ENCODE measurements at regions not wholly inside any gene's neighbourhood (a gene's known extent, or its start where the extent isn't known, plus 50 kb on each side); places are given as distances from the start of the nearest gene placed in this dataset.
"Not testable (repeated sequence)": the region's sequence is repeated elsewhere in the genome, so short reads cannot be mapped to it uniquely, and the experiment has no call there.

DNA sequence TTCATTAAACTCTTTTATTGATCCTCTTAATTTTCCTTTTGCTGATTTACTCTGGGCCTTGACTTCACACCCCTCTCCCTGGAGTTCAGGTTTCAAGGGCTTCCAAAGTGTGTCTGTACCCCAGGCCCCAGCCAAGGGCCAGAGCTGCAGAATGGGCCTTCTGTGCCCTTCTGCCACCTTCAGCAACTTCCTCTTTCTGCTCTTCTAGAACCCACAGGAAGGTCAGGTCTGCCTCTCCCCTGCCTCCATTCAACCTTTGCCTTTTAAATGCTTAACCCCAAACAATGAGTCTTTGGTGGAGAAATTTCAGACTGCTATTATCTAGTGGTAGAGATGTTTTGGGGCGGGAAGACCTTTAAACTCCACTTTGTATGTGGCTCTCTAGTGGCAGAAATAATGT is 63.1 kb downstream of the TSN start:
- no peak for DNase-seq

DNA sequence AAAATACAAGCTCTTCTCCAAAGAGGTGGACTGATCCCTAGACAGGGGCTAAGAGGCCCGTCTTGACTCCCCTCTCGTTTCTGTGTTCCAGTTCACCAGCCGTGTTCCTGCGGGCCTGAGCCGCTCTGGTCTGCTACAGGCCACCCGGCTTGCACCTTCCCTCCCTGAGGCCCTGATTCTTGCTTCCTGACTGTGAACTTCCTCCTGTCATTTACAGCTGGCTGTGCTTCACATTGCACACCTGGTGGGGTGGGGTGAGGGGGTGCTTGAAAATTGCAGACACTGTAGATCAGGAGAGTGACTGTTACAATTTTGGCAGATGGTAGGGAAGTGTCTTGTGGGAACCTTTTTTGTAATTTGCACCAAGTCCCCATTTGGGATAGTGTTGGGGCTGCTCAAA is 64.4 kb downstream of the TSN start:
- DNase-seq: no peak

- DNase-seq: no peak
Observed at GRCh38 chr2:121821476-121822158, 66.2 kb downstream of the TSN start.

DNA sequence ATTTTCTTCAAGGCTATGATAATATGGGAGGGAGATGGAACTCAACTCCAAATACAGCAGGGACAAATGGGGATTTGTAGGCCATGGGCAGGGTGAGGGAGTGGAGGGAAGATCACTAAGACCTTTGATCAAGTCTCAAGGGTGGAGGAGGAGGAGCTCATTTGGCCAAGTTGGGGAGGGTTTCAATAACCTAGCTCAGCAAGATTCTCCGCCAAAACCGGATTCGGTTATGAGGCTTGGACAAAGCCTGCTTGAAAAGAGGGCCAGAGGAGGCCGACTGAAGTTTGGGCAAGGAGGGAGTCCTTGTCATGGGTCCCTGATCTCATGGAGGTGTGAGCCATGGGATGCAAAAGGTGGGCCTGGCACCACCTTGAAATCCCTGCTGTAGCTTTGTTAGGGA is 68.8 kb downstream of the TSN start:
- no peak for DNase-seq

DNA sequence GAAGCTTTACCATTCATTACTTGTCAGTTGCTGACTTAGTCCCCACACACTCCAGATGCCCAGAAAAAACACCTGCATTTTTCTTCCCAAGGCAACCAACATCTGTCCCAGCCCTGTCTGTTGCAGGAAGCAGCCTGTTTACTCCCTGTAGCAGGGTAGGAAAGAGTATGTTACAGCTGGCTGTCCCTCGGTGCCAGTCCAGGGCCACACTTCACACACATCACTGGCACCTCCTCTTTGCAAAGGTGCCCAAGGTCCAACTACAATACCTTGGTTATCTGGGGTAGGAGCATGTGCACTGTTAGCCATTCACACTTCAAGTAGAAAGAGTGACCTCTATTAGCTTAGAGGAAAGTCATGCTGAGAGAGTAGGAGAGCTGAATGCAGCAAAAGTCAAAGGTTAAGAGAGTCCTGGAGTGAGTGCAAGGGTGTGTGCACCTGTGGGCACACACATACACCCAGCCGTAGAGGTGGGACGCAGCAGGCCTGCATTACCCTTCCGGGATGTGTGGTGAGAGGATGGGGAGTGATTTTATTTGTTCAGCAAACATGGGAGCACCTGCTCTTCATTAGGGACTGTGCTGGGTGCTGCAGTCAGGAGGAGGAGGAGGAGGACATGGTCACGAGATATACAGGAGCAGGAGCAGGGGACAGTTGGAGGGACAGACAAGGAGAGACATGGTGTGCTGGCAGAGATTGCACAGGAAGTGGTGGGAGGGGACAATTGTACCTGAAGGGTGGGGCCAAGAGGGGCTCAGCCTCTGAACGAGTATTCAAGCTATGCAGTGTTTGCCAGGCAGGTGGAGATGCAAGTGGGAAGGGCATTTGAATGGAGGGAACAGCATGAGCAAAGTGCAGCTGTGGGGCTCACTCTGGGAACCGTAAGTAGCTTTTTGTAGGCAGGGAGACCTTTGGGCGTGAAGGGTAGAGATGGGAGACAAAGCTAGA is 69.8 kb downstream of the TSN start:
- no peak for DNase-seq

DNA sequence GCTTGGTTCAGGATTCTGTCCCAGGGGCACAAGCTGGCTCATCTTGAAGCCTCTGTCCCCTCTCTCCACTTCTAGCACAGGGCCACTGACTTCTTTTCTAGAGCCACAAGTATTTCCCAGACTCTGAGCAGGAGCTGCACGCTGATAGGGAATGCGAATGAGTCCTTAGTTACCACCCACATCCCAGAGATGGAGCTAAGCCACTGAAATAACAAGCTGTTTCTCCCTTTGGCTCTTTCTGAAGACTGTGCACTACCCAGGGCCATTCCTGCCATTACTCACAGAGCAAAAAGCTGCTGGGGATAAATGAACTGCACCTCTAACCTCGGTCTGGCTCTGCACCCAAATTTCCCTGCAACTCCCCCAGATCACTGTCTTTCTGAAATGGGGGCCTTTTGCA is 70.6 kb downstream of the TSN start:
- no peak for DNase-seq

DNA sequence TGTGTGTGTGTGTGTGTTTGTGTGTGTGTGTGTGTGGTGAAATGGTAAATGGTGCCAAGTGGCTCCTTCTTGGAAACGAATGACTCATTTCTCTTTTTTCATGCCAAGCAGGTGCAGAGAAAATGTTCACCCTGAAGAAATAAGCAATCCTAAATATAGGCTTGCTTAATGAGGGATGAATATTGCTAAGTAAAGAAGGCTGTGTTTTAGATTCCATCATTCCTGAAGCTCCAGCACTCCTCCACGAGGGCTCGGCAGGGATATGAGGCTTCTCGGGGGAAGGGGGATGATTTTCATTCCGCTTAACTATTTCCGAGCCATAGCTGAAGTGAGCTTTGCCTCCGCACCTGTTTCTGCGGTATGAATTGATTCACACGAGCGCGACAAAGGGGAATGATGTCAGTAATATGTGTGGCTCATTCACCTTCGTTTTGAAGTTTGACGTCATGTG is 72.9 kb downstream of the TSN start:
- no peak for DNase-seq

GRCh38 chr2:121830809-121831208 is 75.4 kb downstream of the TSN start:
- DNase-seq: no peak

GRCh38 chr2:121831841-121832240 is 76.4 kb downstream of the TSN start:
- no peak for DNase-seq

DNA sequence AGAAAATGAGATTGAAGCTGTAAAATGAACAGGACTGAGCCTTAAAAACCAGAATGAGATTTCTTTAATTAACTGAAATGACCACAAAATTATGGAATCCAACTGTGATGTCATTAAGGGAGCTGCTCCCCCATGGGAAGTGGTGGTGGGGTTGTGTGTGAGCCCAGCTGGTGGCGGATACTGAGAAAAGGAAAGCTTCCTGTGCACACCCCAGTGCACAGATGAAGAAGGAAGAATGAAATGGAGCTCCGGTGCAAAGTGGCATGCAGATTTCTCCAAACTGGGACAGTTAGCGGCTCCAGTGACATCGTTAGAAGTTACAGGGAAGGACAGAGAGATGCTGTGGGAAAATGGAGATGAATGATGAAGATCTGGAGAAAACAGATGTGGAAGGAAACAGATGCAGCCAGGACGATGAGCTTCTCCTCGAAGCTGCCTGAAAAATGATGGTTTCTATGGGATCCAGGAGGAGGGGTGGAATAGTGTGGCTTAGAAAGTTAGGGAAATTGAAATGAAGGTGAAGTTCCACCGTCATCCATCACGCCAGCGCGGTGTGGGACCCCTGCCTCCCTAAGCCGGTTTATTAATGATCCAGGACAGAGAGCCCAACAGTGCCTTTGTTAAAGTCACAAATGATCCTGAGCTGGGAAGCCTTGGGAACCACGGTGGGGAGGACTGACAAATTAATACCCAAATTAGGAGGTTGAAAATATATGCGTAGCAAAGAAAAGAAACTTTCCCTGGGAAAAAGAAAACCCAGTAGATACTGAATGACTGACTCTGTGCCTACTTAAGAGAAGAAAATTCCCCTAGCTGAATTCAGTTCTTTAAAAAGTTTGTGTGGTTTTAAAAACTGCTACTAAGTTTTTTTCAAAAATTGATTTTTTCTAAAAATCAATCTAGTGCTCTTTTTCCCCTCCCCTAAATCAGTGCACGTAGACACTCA is 77.2 kb downstream of the TSN start:
- no peak for DNase-seq

DNA sequence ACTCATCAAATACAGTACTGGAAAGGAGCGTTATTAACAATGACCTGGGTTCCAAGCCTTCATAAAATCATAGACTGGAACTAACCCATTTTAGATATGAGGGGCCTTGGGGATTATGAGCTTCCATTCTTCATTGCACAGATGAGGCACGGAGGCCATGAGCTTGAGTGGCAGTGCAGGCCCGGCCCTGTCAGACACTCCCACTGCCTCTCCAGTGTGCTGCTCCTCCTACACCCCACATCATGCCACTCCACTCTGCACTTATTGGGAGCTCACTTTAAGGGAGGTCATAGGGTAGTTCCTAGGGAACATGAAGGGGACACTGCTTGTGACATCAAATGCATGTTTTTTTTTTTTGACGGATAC is 77.9 kb downstream of the TSN start:
- DNase-seq: no peak

GRCh38 chr2:121836611-121837010 is 81.2 kb downstream of the TSN start:
- DNase-seq: no peak

- DNase-seq: no peak
Observed at GRCh38 chr2:121837591-121837990, 82.1 kb downstream of the TSN start.

GRCh38 chr2:121838551-121838950 is 83.1 kb downstream of the TSN start:
- no peak for DNase-seq

- DNase-seq: no peak
Observed at GRCh38 chr2:121839584-121839983, 84.1 kb downstream of the TSN start.

DNA sequence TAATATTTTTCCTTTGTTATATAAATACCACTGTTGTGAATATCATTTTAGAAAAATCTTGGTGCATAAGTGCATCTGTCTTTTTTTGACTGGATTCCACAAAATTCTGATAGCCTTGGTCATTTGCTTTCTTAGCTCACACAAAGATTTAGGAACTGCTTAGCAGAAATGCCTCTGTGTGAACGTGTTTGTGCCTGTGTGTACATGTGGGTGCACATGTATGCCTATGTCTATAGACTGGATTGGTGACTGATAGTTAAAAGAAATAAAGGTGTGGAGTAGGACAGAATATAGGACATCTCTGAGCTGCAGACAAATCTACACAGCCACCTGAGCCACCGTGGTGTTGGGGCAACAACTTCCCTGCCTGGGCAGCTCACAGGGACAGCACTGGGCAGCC is 93.8 kb downstream of the TSN start:
- no peak for DNase-seq

- DNase-seq: not testable (repeated sequence)
Observed at GRCh38 chr2:121853149-121853548, 97.7 kb downstream of the TSN start.

- DNase-seq: no peak
Observed at GRCh38 chr2:121855510-121855909, 100.1 kb downstream of the TSN start.

DNA sequence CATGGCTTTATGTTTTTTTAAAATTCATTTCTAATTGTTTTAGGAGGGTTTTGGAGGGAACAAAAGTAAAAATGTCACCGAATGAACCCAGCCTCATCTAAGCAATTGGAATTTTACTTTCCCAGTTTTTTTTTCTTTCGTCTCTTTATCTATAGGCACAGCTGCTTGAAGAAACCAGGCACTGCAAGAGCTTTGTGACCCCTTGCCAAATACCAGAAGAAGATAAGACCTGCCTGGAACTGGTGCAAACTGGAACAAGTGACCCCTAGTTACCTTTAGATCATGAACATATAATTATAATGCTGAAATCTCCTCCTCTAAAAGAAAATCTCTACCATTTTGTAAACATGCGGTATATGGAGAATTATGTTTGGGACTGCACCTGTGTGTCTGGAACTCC is 100.9 kb downstream of the TSN start:
- DNase-seq: no peak

DNA sequence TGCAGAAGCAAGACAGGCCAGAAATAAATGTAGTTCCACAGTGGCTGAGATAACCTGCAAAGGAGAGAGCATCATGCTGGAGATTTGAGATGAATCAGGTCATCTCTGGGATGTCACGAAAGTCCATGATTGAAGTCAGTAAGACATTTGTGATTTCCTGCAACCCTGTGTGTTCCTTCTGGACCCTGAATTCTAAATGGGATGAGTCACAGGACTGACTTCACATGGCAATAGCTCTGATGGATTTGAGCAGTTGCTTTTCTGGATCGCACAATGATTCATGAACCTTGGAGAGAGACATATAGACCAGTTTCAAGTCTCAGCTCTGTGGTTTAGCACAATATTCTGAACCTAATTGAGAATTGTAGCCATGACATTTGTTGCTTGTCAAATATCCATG is 102.9 kb downstream of the TSN start:
- DNase-seq: peak; percentile 57

DNA sequence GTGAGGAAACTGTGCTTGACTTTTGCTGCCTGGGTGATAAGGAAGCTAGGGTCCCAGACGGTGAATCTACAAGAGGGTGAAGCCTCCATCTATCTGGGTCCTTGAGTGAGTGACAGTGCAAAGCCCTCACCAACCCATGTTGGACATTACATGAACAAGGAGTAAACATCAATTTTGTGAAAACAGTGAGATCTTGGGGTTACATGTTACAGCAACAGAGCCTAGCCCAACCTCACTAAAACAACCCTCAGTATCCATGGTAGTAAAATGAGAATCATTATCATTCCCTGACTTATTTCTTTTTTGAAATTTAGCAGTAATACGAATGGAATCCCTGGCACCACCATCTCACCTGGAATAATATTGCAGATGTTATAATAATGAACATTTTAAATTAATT is 103.4 kb downstream of the TSN start:
- DNase-seq: no peak

- DNase-seq: peak; percentile 86
Observed at GRCh38 chr2:121860033-121860757, 104.7 kb downstream of the TSN start.

All from fibroblast of skin of right biceps (primary cell).